ENCODE measurements at regions not wholly inside any gene's neighbourhood (a gene's known extent, or its start where the extent isn't known, plus 50 kb on each side); places are given as distances from the start of the nearest gene placed in this dataset.

GRCh38 chr11:19441752-19442553, 201.2 kb upstream of the E2F8 start:
- DNase-seq (ENCODE audit: low read depth, low spot score) (peak; percentile 94), FAIRE-seq (peak; percentile 95)
- no TSS peak for BruUV-seq (replicated peaks)
- POLR2A ChIA-PET = no interaction called here
- Histone ChIP-seq H3K4me3 (replicated peaks in 1 of 3; ENCODE audit: insufficient read depth in 1 of 3, low read depth in 1 of 3, low read length in 3 of 3) (no peak overlapping the region), H3K27me3 (ENCODE audit: control insufficient read depth in 2 of 2, insufficient read depth in 2 of 2, low read length in 2 of 2) (no peaks in the 10 kb centered on the region), H3K27ac (ENCODE audit: insufficient read depth, low read depth, low read length) (peak overlapping the region; percentile 61), H3K4me2 (ENCODE audit: insufficient read depth, low read length) (peak overlapping the region; percentile 12), H3K36me3 (ENCODE audit: control insufficient read depth in 2 of 2, extremely low read depth in 1 of 2, insufficient read depth in 2 of 2, low read length in 2 of 2) (no peaks in the 10 kb centered on the region), H3K9me3 (replicated peaks; ENCODE audit: control insufficient read depth, insufficient read depth, low read length) (no peaks in the 10 kb centered on the region), H3K9me1 (replicated peaks; ENCODE audit: control insufficient read depth, extremely low read depth, insufficient read depth, low read length) (no peaks in the 10 kb centered on the region), H3K79me2 (ENCODE audit: control insufficient read depth, insufficient read depth, low read length) (no peaks in the 10 kb centered on the region), H4K20me1 (replicated peaks; ENCODE audit: control insufficient read depth, extremely low read depth, insufficient read depth, low read length) (no peaks in the 10 kb centered on the region), H3K4me1 (ENCODE audit: control insufficient read depth, extremely low read depth, insufficient read depth, low read length) (peaks cover 35% of the 10 kb centered on the region), H2AFZ (ENCODE audit: low read depth, low read length) (peak overlapping the region; percentile 19), H3K9ac (replicated peaks; ENCODE audit: extremely low read depth, insufficient read depth, low read length) (peak overlapping the region; percentile 27)
- TF ChIP-seq POLR2A (IDR thresholded peaks at IDR 0.05; ENCODE audit: low read depth, low read length) (no peak), EZH2 (IDR thresholded peaks at IDR 0.05; ENCODE audit: borderline replicate concordance, low read depth, low read length, severe bottlenecking) (no peak), MAX (IDR thresholded peaks at IDR 0.05; ENCODE audit: insufficient read depth, insufficient read length) (no peak), GATA2 (IDR thresholded peaks at IDR 0.05; ENCODE audit: insufficient read depth, insufficient read length, low read depth, low read length) (peak; percentile 89), POLR2AphosphoS5 (IDR thresholded peaks at IDR 0.05; ENCODE audit: insufficient read depth, low read depth, low read length) (peak; percentile 67), JUN (IDR thresholded peaks at IDR 0.05; ENCODE audit: borderline replicate concordance, insufficient read depth, insufficient read length, low read depth) (peak; percentile 91), FOS (IDR thresholded peaks at IDR 0.05; ENCODE audit: borderline replicate concordance, insufficient read depth, low read length) (peak; percentile 99), MYC (IDR thresholded peaks at IDR 0.05; ENCODE audit: low read depth, low read length) (no peak)
- TF ChIP-seq, protein P1, sequence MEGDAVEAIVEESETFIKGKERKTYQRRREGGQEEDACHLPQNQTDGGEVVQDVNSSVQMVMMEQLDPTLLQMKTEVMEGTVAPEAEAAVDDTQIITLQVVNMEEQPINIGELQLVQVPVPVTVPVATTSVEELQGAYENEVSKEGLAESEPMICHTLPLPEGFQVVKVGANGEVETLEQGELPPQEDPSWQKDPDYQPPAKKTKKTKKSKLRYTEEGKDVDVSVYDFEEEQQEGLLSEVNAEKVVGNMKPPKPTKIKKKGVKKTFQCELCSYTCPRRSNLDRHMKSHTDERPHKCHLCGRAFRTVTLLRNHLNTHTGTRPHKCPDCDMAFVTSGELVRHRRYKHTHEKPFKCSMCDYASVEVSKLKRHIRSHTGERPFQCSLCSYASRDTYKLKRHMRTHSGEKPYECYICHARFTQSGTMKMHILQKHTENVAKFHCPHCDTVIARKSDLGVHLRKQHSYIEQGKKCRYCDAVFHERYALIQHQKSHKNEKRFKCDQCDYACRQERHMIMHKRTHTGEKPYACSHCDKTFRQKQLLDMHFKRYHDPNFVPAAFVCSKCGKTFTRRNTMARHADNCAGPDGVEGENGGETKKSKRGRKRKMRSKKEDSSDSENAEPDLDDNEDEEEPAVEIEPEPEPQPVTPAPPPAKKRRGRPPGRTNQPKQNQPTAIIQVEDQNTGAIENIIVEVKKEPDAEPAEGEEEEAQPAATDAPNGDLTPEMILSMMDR (IDR thresholded peaks at IDR 0.05; ENCODE audit: extremely low read depth in 1 of 2, insufficient read depth in 1 of 2, low read depth in 1 of 2, low read length in 2 of 2) = no peak
- dilution Hi-C loops (cut with MboI; ENCODE audit: extremely low pct_ligation_motif_present, low sequenced_read_pairs) = no loop called here
- intact Hi-C loops (cut with micrococcal nuclease) = loop anchor here (1.0 to 5.0 kb wide), 4 partner anchors 72 to 200 kb away; partner anchors contain the start of gene E2F8
- CTCF ChIA-PET = interaction anchor here (0.6 to 1.7 kb wide), 6 partner anchors 11 to 370 kb away, joined by 3 to 5 read pairs (median 3); no protein-coding TSS in a partner anchor

All from endothelial cell of umbilical vein (primary cell).